T follicular helper cell (primary cell): ENCODE measurements at regions not wholly inside any gene's neighbourhood (a gene's known extent, or its start where the extent isn't known, plus 50 kb on each side); places are given as distances from the start of the nearest gene placed in this dataset.
"Not testable (repeated sequence)": the region's sequence is repeated elsewhere in the genome, so short reads cannot be mapped to it uniquely, and the experiment has no call there.

Experiments
- DNase-seq: peaks from one replicate; pipeline ENCODE4 v3.0.0-alpha.2; 2020; ENCODE audit warnings: low read depth

GRCh38 chr2:145752091-145752806 is 1232.3 kb upstream of the ZEB2 start:
- no peak for DNase-seq

GRCh38 chr2:145751629-145752028 is 1231.7 kb upstream of the ZEB2 start:
- DNase-seq: no peak

- no peak for DNase-seq
These were observed 1231.2 kb upstream of the ZEB2 start for GRCh38 chr2:145751155-145751554.

GRCh38 chr2:145750612-145751011 is 1230.7 kb upstream of the ZEB2 start:
- no peak for DNase-seq

GRCh38 chr2:145750144-145750543 is 1230.2 kb upstream of the ZEB2 start:
- no peak for DNase-seq

GRCh38 chr2:145749556-145749955 is 1229.6 kb upstream of the ZEB2 start:
- DNase-seq: no peak

- DNase-seq: no peak
These were observed 1229.0 kb upstream of the ZEB2 start for GRCh38 chr2:145748927-145749326.

- DNase-seq: no peak
These were observed 1227.8 kb upstream of the ZEB2 start for GRCh38 chr2:145747715-145748114.

- not testable (repeated sequence) for DNase-seq
These were observed 1225.4 kb upstream of the ZEB2 start for GRCh38 chr2:145745387-145745721.

GRCh38 chr2:145744541-145745386 is 1224.8 kb upstream of the ZEB2 start:
- DNase-seq: no peak

GRCh38 chr2:145743011-145743410 is 1223.1 kb upstream of the ZEB2 start:
- DNase-seq: no peak

GRCh38 chr2:145741636-145742035 is 1221.7 kb upstream of the ZEB2 start:
- no peak for DNase-seq

GRCh38 chr2:145741181-145741580 is 1221.3 kb upstream of the ZEB2 start:
- DNase-seq: no peak

GRCh38 chr2:145740302-145740701 is 1220.4 kb upstream of the ZEB2 start:
- no peak for DNase-seq

- no peak for DNase-seq
These were observed 1219.8 kb upstream of the ZEB2 start for GRCh38 chr2:145739681-145740080.

GRCh38 chr2:145736871-145737270 is 1217.0 kb upstream of the ZEB2 start:
- DNase-seq: no peak

- no peak for DNase-seq
These were observed 1211.5 kb upstream of the ZEB2 start for GRCh38 chr2:145731467-145731866.

- no peak for DNase-seq
These were observed 1210.3 kb upstream of the ZEB2 start for GRCh38 chr2:145729993-145730770.

- DNase-seq: no peak
These were observed 1209.6 kb upstream of the ZEB2 start for GRCh38 chr2:145729481-145729880.

GRCh38 chr2:145728511-145728910 is 1208.6 kb upstream of the ZEB2 start:
- DNase-seq: no peak

GRCh38 chr2:145725876-145726275 is 1206.0 kb upstream of the ZEB2 start:
- no peak for DNase-seq

- no peak for DNase-seq
These were observed 1204.5 kb upstream of the ZEB2 start for GRCh38 chr2:145724311-145724898.
